Esophagus muscularis mucosa (tissue), 4 donors: ENCODE measurements at regions not wholly inside any gene's neighbourhood (a gene's known extent, or its start where the extent isn't known, plus 50 kb on each side); places are given as distances from the start of the nearest gene placed in this dataset.

Source experiments
- DNase-seq: peaks from one replicate; pipeline ENCODE4 v3.0.0-alpha.2; 2017; ENCODE audit errors: extremely low spot score
- H3K27ac ChIP-seq, 4 donors: fragments of 200-600 bp; sonication (generic); replicated peaks in 1 of 4; 1 replicate in 3 of 4; 2 replicates in 1 of 4; pipeline ENCODE4 v1.5.1; 2016 to 2019; ENCODE audit warnings: mild to moderate bottlenecking in 1 of 4
- H3K27me3 ChIP-seq, 4 donors: fragments of 200-600 bp; sonication (generic); one replicate each; pipeline versions ENCODE4 v1.5.1 to v1.6.0; 2016 to 2019
- H3K36me3 ChIP-seq, 4 donors: fragments of 200-600 bp; sonication (generic); one replicate each; pipeline ENCODE4 v1.5.1; 2016 to 2019
- H3K4me1 ChIP-seq, 4 donors: fragments of 200-600 bp; sonication (generic); one replicate each; pipeline ENCODE4 v1.5.1; 2016 to 2019
- H3K4me3 ChIP-seq, 4 donors: fragments of 200-600 bp; sonication (generic); 1 replicate in 2 of 4; 2 replicates in 2 of 4; pipeline ENCODE4 v1.5.1; 2016 to 2019; ENCODE audit warnings: mild to moderate bottlenecking in 4 of 4, moderate library complexity in 1 of 4
- H3K9me3 ChIP-seq, 4 donors: fragments of 200-600 bp; sonication (generic); 1 replicate in 3 of 4; 2 replicates in 1 of 4; pipeline ENCODE4 v1.5.1; 2016 to 2019
- EP300 ChIP-seq: sonication (generic); formaldehyde crosslinking; IDR thresholded peaks from one replicate; pipeline ENCODE4 v1.6.1; 2017; ENCODE audit warnings: antibody characterized with exemption
- POLR2A ChIP-seq: fragments of 450-650 bp; IDR thresholded peaks from one replicate; pipeline ENCODE4 v1.6.1; 2017; ENCODE audit warnings: antibody characterized with exemption, moderate library complexity, mild to moderate bottlenecking, low read depth
- POLR2AphosphoS5 ChIP-seq, 2 donors: sonication (generic); formaldehyde crosslinking; IDR thresholded peaks; one replicate each; pipeline ENCODE4 v1.6.1; 2017; ENCODE audit warnings: antibody characterized with exemption in 2 of 2
- WGBS: methylation state at CpG from one replicate; pipeline ENCODE4 v1.1.5; 2018; 5-methylcytosine and 5-hydroxymethylcytosine counted together
- intact Hi-C: fragments of 100-400 bp; cut with DNase I; formaldehyde crosslinking; loops from one replicate; pipeline ENCODE4 v1.15.1; 2023
- TF ChIP-seq, protein P1 (sequence below), 3 experiments: fragments of 200-600 bp in 2 of 3; fragments of 450-650 bp in 1 of 3; sonication (generic) in 2 of 3; IDR thresholded peaks; one replicate each; pipeline ENCODE4 v1.5.1; 2017 to 2019; ENCODE audit warnings: antibody characterized with exemption in 3 of 3, mild to moderate bottlenecking in 2 of 3, moderate library complexity in 1 of 3

DNA sequence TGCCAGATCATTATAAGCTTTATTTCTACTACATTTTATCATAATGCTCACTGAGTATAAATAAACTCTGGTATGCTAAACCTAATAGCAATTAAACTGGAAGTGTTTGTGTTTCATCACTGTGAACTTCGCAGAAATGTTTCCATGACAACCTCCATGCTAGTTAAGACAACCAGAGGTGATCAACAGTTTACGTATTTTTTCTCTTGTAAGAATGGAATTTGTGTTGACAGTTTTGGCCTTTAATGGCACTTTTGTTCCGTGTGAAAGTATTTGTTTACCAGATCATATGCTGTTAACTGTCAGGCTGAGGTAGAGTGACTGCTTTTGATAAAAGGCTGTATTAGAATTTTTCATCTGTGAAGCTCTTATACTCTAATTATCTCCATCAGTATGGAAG lies 212.1 kb upstream of the PPP1R3A start:
- TF ChIP-seq, protein P1, sequence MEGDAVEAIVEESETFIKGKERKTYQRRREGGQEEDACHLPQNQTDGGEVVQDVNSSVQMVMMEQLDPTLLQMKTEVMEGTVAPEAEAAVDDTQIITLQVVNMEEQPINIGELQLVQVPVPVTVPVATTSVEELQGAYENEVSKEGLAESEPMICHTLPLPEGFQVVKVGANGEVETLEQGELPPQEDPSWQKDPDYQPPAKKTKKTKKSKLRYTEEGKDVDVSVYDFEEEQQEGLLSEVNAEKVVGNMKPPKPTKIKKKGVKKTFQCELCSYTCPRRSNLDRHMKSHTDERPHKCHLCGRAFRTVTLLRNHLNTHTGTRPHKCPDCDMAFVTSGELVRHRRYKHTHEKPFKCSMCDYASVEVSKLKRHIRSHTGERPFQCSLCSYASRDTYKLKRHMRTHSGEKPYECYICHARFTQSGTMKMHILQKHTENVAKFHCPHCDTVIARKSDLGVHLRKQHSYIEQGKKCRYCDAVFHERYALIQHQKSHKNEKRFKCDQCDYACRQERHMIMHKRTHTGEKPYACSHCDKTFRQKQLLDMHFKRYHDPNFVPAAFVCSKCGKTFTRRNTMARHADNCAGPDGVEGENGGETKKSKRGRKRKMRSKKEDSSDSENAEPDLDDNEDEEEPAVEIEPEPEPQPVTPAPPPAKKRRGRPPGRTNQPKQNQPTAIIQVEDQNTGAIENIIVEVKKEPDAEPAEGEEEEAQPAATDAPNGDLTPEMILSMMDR (IDR thresholded peaks at IDR 0.05), result no peak
- TF ChIP-seq EP300 (no peak), POLR2A (no peak), POLR2AphosphoS5 (IDR thresholded peaks at IDR 0.05) (no peak)
- H3K9me3 ChIP-seq, result no peaks in the 10 kb centered on the region
- WGBS, result 26% methylated on average over 3 of the region's 3 CpGs
- intact Hi-C loops, result no loop called here
- H3K36me3 ChIP-seq, result no peaks in the 10 kb centered on the region
- H3K4me1 ChIP-seq, result peaks cover 0 to 34% (median 15%) of the 10 kb centered on the region in 4 donors
- H3K4me3 ChIP-seq, result no peak overlapping the region
- H3K27me3 ChIP-seq, result no peaks in the 10 kb centered on the region
- DNase-seq, result no peak
- no peak overlapping the region for H3K27ac ChIP-seq

DNA sequence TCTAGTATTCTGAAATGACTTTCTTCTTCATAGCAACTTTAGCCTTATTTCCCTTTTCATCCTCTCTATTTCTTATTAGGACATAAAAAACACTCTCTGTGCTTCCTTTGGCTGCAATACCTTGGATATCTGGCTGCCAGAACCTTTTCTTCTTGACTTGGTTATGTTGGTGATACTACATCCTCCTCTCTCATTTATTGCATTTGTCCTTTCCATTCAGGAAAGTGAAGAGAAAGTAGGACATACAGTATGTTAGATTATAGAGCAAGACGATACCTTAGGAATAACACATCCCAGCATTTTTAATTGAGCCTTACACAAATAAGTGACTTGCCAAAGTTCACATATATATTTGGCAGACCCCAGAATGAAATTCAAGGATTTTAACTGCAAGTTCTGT lies 210.1 kb upstream of the PPP1R3A start:
- intact Hi-C loops, result no loop called here
- peaks cover 0 to 34% (median 10%) of the 10 kb centered on the region in 4 donors for H3K4me1 ChIP-seq
- 95% methylated on average over 1 of the region's 1 CpG for WGBS

DNA sequence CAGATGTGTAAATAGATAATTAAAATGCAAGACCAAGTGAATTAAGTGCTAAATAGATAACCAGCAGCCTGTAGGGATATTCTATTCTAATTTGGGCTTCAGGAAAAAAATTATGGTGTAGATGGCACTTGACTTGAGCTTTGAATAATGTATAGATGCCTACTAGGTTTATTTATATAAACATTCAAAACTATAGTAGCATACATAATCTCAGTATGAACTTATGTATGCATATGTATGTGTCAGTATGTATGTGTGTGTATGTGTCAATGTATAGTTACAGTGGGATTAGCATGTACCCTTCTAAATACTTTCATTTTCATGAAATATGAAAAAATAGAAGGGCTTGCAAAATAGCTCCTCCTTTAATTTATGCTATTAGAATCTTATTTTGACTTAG lies 207.3 kb upstream of the PPP1R3A start:
- intact Hi-C loops, result no loop called here
- no peak overlapping the region for H3K27ac ChIP-seq

More for the DNA sequence above, 210.1 kb upstream of the PPP1R3A start:
- DNase-seq, result no peak
- TF ChIP-seq POLR2A (no peak), EP300 (no peak), POLR2AphosphoS5 (IDR thresholded peaks at IDR 0.05) (no peak)
- TF ChIP-seq, protein P1 (IDR thresholded peaks at IDR 0.05), result no peak
- Histone ChIP-seq H3K4me3 (no peak overlapping the region), H3K27ac (no peak overlapping the region), H3K9me3 (no peaks in the 10 kb centered on the region), H3K36me3 (no peaks in the 10 kb centered on the region), H3K27me3 (no peaks in the 10 kb centered on the region)

DNA sequence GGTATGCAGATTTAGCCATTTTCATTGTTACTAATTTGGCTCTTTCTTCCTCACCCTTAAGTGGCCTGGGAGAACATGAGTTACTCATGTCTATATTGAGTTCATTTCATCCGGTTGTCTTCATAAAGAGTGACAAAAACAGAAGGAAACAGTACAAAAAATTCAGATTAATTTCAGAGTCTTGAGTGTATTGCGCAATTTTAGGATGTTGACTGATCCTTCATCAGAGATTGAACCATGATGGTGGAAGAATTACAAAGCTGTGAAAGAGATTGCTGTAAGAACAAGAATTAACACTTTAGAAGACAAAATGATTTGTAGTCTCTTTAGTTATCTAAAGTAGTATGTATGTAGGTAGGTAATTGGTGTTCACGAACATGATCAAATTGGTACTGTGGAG lies 194.0 kb upstream of the PPP1R3A start:
- Histone ChIP-seq H3K4me1 (peaks cover 0 to 48% (median 34%) of the 10 kb centered on the region in 4 donors), H3K36me3 (no peaks in the 10 kb centered on the region), H3K27me3 (no peaks in the 10 kb centered on the region), H3K9me3 (no peaks in the 10 kb centered on the region), H3K4me3 (no peak overlapping the region), H3K27ac (peak overlapping the region in 2 of 4 donors; percentile 11 to 30)
- TF ChIP-seq POLR2A, result no peak
- TF ChIP-seq, protein P1 (IDR thresholded peaks at IDR 0.05), result no peak
- TF ChIP-seq EP300, result no peak
- no peak for TF ChIP-seq POLR2AphosphoS5 (IDR thresholded peaks at IDR 0.05)
- intact Hi-C loops, result no loop called here
- WGBS, result 65% methylated on average over 3 of the region's 3 CpGs
- no peak for DNase-seq

More for the DNA sequence above, 207.3 kb upstream of the PPP1R3A start:
- TF ChIP-seq, protein P1 (IDR thresholded peaks at IDR 0.05), result no peak
- TF ChIP-seq POLR2AphosphoS5 (IDR thresholded peaks at IDR 0.05) (no peak), POLR2A (no peak), EP300 (no peak)
- no peaks in the 10 kb centered on the region for H3K9me3 ChIP-seq
- no peaks in the 10 kb centered on the region for H3K27me3 ChIP-seq
- no peak overlapping the region for H3K4me3 ChIP-seq
- H3K4me1 ChIP-seq, result peaks cover 0 to 27% (median 11%) of the 10 kb centered on the region in 4 donors
- DNase-seq, result no peak
- H3K36me3 ChIP-seq, result no peaks in the 10 kb centered on the region

DNA sequence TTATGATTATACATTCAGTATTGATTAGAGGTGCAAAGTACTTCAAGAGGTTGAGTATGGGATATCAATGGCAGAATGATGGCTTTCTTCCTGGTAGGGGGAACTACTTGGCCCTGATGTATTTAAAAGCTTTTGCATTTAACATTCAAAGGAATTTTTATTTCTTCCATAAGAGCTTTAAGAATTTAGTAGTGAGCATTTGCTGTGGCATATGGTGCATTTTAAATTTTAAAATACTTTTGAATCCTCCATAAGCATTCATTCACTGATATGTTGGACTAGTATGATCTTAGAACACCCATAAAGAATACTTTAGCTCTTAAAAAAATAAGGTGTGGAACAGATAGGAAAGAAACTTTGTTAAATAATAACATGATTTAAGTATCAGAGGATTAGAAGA lies 191.9 kb upstream of the PPP1R3A start:
- TF ChIP-seq, protein P1 (IDR thresholded peaks at IDR 0.05), result no peak
- TF ChIP-seq POLR2A, result no peak
- no peak for TF ChIP-seq POLR2AphosphoS5 (IDR thresholded peaks at IDR 0.05)
- no peak for TF ChIP-seq EP300
- Histone ChIP-seq H3K27ac (no peak overlapping the region), H3K27me3 (no peaks in the 10 kb centered on the region), H3K4me1 (peaks cover 0 to 61% (median 44%) of the 10 kb centered on the region in 4 donors), H3K36me3 (no peaks in the 10 kb centered on the region), H3K9me3 (no peaks in the 10 kb centered on the region), H3K4me3 (no peak overlapping the region)
- intact Hi-C loops, result no loop called here
- no peak for DNase-seq
